Activated CD8-positive, alpha-beta memory T cell treated with anti-CD3 and anti-CD28 coated beads, Interleukin-2, amount 50 U/mL, for 4 hours (primary cell): ENCODE measurements at regions not wholly inside any gene's neighbourhood (a gene's known extent, or its start where the extent isn't known, plus 50 kb on each side); places are given as distances from the start of the nearest gene placed in this dataset.
"Not testable (repeated sequence)": the region's sequence is repeated elsewhere in the genome, so short reads cannot be mapped to it uniquely, and the experiment has no call there.

Source experiments
- DNase-seq: peaks from one replicate; pipeline ENCODE4 v3.0.0-alpha.2; 2020

- no peak for DNase-seq
Observed at GRCh38 chr22:26770624-26771023, 113.2 kb downstream of the MIAT start.

- not testable (repeated sequence) for DNase-seq
Observed at GRCh38 chr22:26773054-26773453, 115.7 kb downstream of the MIAT start.

GRCh38 chr22:26775394-26775793, 118.0 kb downstream of the MIAT start:
- DNase-seq = no peak

GRCh38 chr22:26777156-26777801, 119.9 kb downstream of the MIAT start:
- DNase-seq = no peak

GRCh38 chr22:26778372-26778771, 121.0 kb downstream of the MIAT start:
- no peak for DNase-seq

GRCh38 chr22:26779108-26779507, 121.7 kb downstream of the MIAT start:
- no peak for DNase-seq

- DNase-seq = no peak
Observed at GRCh38 chr22:26779929-26780328, 122.5 kb downstream of the MIAT start.

GRCh38 chr22:26780521-26780920, 123.1 kb downstream of the MIAT start:
- no peak for DNase-seq

- DNase-seq = no peak
Observed at GRCh38 chr22:26781062-26781461, 123.7 kb downstream of the MIAT start.

GRCh38 chr22:26781596-26781995, 124.2 kb downstream of the MIAT start:
- no peak for DNase-seq

GRCh38 chr22:26783885-26784284, 126.5 kb downstream of the MIAT start:
- no peak for DNase-seq

- DNase-seq = no peak
Observed at GRCh38 chr22:26784772-26785171, 127.4 kb downstream of the MIAT start.

- no peak for DNase-seq
Observed at GRCh38 chr22:26785932-26786331, 128.5 kb downstream of the MIAT start.

GRCh38 chr22:26786398-26786797, 129.0 kb downstream of the MIAT start:
- no peak for DNase-seq

GRCh38 chr22:26789951-26790350, 132.6 kb downstream of the MIAT start:
- DNase-seq = no peak

- DNase-seq = no peak
Observed at GRCh38 chr22:26792522-26792921, 135.1 kb downstream of the MIAT start.

- no peak for DNase-seq
Observed at GRCh38 chr22:26796785-26797184, 139.4 kb downstream of the MIAT start.

- DNase-seq = no peak
Observed at GRCh38 chr22:26797910-26798309, 140.5 kb downstream of the MIAT start.

- no peak for DNase-seq
Observed at GRCh38 chr22:26798462-26799065, 141.2 kb downstream of the MIAT start.

- no peak for DNase-seq
Observed at GRCh38 chr22:26800858-26801257, 143.5 kb downstream of the MIAT start.

- no peak for DNase-seq
Observed at GRCh38 chr22:26801449-26801848, 144.1 kb downstream of the MIAT start.

- DNase-seq = no peak
Observed at GRCh38 chr22:26804315-26804714, 146.9 kb downstream of the MIAT start.

GRCh38 chr22:26804911-26805539, 147.6 kb downstream of the MIAT start:
- no peak for DNase-seq

- no peak for DNase-seq
Observed at GRCh38 chr22:26806445-26807175, 149.2 kb downstream of the MIAT start.
